ENCODE measurements at regions not wholly inside any gene's neighbourhood (a gene's known extent, or its start where the extent isn't known, plus 50 kb on each side); places are given as distances from the start of the nearest gene placed in this dataset.

GRCh38 chr10:4059471-4060138 is 274.6 kb upstream of the KLF6 start:
- no peak for TF ChIP-seq CTCF (IDR thresholded peaks at IDR 0.05; ENCODE audit: control insufficient read depth, insufficient read depth, low read depth, low read length, missing control alignments)

GRCh38 chr10:4058514-4059029 is 273.6 kb upstream of the KLF6 start:
- DNase-seq (ENCODE audit: low read depth), result no peak
- TF ChIP-seq CTCF (IDR thresholded peaks at IDR 0.05; ENCODE audit: control insufficient read depth, insufficient read depth, low read depth, low read length, missing control alignments), result no peak
- H3K4me3 ChIP-seq (ENCODE audit: control insufficient read depth, low read depth, low read length), result no peak overlapping the region

More at GRCh38 chr10:4059471-4060138, 274.6 kb upstream of the KLF6 start:
- DNase-seq (ENCODE audit: low read depth), result no peak
- H3K4me3 ChIP-seq (ENCODE audit: control insufficient read depth, low read depth, low read length), result no peak overlapping the region

- no peak overlapping the region for H3K4me3 ChIP-seq (ENCODE audit: control insufficient read depth, low read depth, low read length)
- TF ChIP-seq CTCF (IDR thresholded peaks at IDR 0.05; ENCODE audit: control insufficient read depth, insufficient read depth, low read depth, low read length, missing control alignments), result no peak
- DNase-seq (ENCODE audit: low read depth), result no peak
Measured at GRCh38 chr10:4057725-4058513, 272.9 kb upstream of the KLF6 start.

GRCh38 chr10:4057021-4057420 is 272.0 kb upstream of the KLF6 start:
- TF ChIP-seq CTCF (IDR thresholded peaks at IDR 0.05; ENCODE audit: control insufficient read depth, insufficient read depth, low read depth, low read length, missing control alignments), result no peak
- DNase-seq (ENCODE audit: low read depth), result no peak
- H3K4me3 ChIP-seq (ENCODE audit: control insufficient read depth, low read depth, low read length), result no peak overlapping the region

- TF ChIP-seq CTCF (IDR thresholded peaks at IDR 0.05; ENCODE audit: control insufficient read depth, insufficient read depth, low read depth, low read length, missing control alignments), result no peak
- DNase-seq (ENCODE audit: low read depth), result no peak
- no peak overlapping the region for H3K4me3 ChIP-seq (ENCODE audit: control insufficient read depth, low read depth, low read length)
Measured at GRCh38 chr10:4054656-4055435, 269.8 kb upstream of the KLF6 start.

GRCh38 chr10:4053940-4054339 is 268.9 kb upstream of the KLF6 start:
- TF ChIP-seq CTCF (IDR thresholded peaks at IDR 0.05; ENCODE audit: control insufficient read depth, insufficient read depth, low read depth, low read length, missing control alignments), result no peak
- no peak for DNase-seq (ENCODE audit: low read depth)

More at GRCh38 chr10:4053940-4054339, 268.9 kb upstream of the KLF6 start:
- no peak overlapping the region for H3K4me3 ChIP-seq (ENCODE audit: control insufficient read depth, low read depth, low read length)

Measured in AG09309 (cell line).